HCT116 (cell line): ENCODE measurements at regions not wholly inside any gene's neighbourhood (a gene's known extent, or its start where the extent isn't known, plus 50 kb on each side); places are given as distances from the start of the nearest gene placed in this dataset.

Experiments
- ATAC-seq: fragments of 200-7000 bp; cut with Tn5 transposase; 2 replicates; pipeline ENCODE4 v1.9.1; 2020; ENCODE audit warnings: mild to moderate bottlenecking, moderate library complexity
- BruUV-seq: library from RNA; stranded (reverse); fragments of 400-500 nt; replicated peaks from 2 replicates; lab custom pipeline; 2021; lab: Mats Ljungman, UMichigan
- CTCF ChIA-PET: fragments of 300-600 bp; sonication (Branson Sonifier 250); formaldehyde crosslinking; loops from one replicate; lab custom pipeline; 2021; ENCODE audit warnings: antibody characterized with exemption; lab: Charles Lee
- POLR2A ChIA-PET: fragments of 300-600, 350-600 bp; sonication (Branson Sonifier 250); formaldehyde crosslinking; loops from one replicate; lab custom pipeline; 2021; ENCODE audit warnings: antibody characterized with exemption; lab: Charles Lee
- RAD21 ChIA-PET, 2 experiments: fragments of 300-600 bp; sonication (Branson Sonifier 250); formaldehyde crosslinking; loops; one replicate each; lab custom pipeline; 2023; ENCODE audit warnings: low total read pairs in 2 of 2; ENCODE audit not compliant: uncharacterized antibody in 2 of 2, unreplicated experiment in 2 of 2, low non-redundant PET in 1 of 2; lab: Charles Lee
- DNase-seq: peaks from one replicate; pipeline ENCODE4 v3.0.0-alpha.2; 2010; ENCODE audit warnings: low read depth, low spot score
- H2AFZ ChIP-seq: fragments of 200-600 bp; shearing (Covaris generic), sonication (generic); 2 replicates; pipeline ENCODE4 v1.6.1; 2017; ENCODE audit warnings: low read depth, mixed run types, mixed read lengths, antibody characterized with exemption, low read length; ENCODE audit not compliant: poor library complexity, severe bottlenecking
- H3K27ac ChIP-seq: 2 replicates; pipeline ENCODE4 v1.5.1; 2012; ENCODE audit warnings: low read depth, low read length
- H3K27me3 ChIP-seq: fragments of 200-600 bp; sonication (generic); 2 replicates; pipeline ENCODE4 v1.6.1; 2016; ENCODE audit warnings: mixed run types, low read length, mixed read lengths; ENCODE audit not compliant: insufficient read depth
- H3K36me3 ChIP-seq, 2 experiments: fragments of 200-500 bp in 1 of 2; fragments of 200-600 bp in 1 of 2; sonication (Bioruptor generic) in 1 of 2; sonication (generic) in 1 of 2; 2 replicates each; pipeline versions ENCODE4 v1.5.1 to v1.6.1; 2014 to 2016; ENCODE audit warnings: low read length in 2 of 2, inconsistent platforms in 1 of 2, mixed read lengths in 1 of 2, mixed run types in 1 of 2; ENCODE audit not compliant: insufficient read depth in 2 of 2, control insufficient read depth in 1 of 2
- H3K4me1 ChIP-seq, 2 experiments: fragments of 200-600 bp in 1 of 2; sonication (generic) in 1 of 2; 2 replicates each; pipeline versions ENCODE4 v1.5.1 to v1.6.1; 2012 to 2017; ENCODE audit warnings: low read length in 2 of 2, inconsistent platforms in 1 of 2, mild to moderate bottlenecking in 1 of 2, mixed read lengths in 1 of 2, mixed run types in 1 of 2, moderate library complexity in 1 of 2; ENCODE audit not compliant: insufficient read depth in 2 of 2, control insufficient read depth in 1 of 2
- H3K4me2 ChIP-seq: fragments of 200-600 bp; sonication (generic); 2 replicates; pipeline ENCODE4 v1.6.1; 2017; ENCODE audit warnings: mixed run types, low read length, mixed read lengths
- H3K4me3 ChIP-seq, 2 experiments: fragments of 200-600 bp in 1 of 2; sonication (generic) in 1 of 2; replicated peaks in 1 of 2; 2 replicates each; pipeline ENCODE4 v1.5.1; 2011 to 2016; ENCODE audit warnings: low read length in 2 of 2, control low read depth in 1 of 2, low read depth in 1 of 2, mild to moderate bottlenecking in 1 of 2, mixed read lengths in 1 of 2, mixed run types in 1 of 2
- H3K79me2 ChIP-seq: fragments of 200-600 bp; sonication (generic); 2 replicates; pipeline ENCODE4 v1.6.1; 2017; ENCODE audit warnings: mild to moderate bottlenecking, mixed run types, low read length, moderate library complexity, mixed read lengths; ENCODE audit not compliant: insufficient read depth
- H3K9ac ChIP-seq: fragments of 200-600 bp; sonication (generic); 2 replicates; pipeline ENCODE4 v1.6.1; 2016; ENCODE audit warnings: low read length, mixed read lengths
- H3K9me2 ChIP-seq: fragments of 200-600 bp; sonication (generic), shearing (Covaris generic); 2 replicates; pipeline ENCODE4 v1.6.1; 2017; ENCODE audit warnings: mixed run types, mild to moderate bottlenecking, moderate library complexity; ENCODE audit not compliant: insufficient read depth
- H3K9me3 ChIP-seq, 2 experiments: fragments of 200-500 bp in 1 of 2; fragments of 200-600 bp in 1 of 2; sonication (Bioruptor generic) in 1 of 2; sonication (generic) in 1 of 2; 2 replicates each; pipeline ENCODE4 v1.6.1; 2014 to 2017; ENCODE audit warnings: low read length in 2 of 2, mixed read lengths in 2 of 2, inconsistent platforms in 1 of 2, low read depth in 1 of 2, mild to moderate bottlenecking in 1 of 2, mixed run types in 1 of 2, moderate library complexity in 1 of 2; ENCODE audit not compliant: control insufficient read depth in 1 of 2, insufficient read depth in 1 of 2
- H4K20me1 ChIP-seq: fragments of 200-600 bp; sonication (generic), shearing (Covaris generic); 2 replicates; pipeline ENCODE4 v1.6.1; 2017; ENCODE audit warnings: mixed run types, mild to moderate bottlenecking, moderate library complexity; ENCODE audit not compliant: insufficient read depth
- ELF1 ChIP-seq: IDR thresholded peaks from 2 replicates; pipeline ENCODE4 v1.6.1; 2012; ENCODE audit warnings: low read depth, borderline replicate concordance
- EZH2phosphoT487 ChIP-seq: fragments of 200-600 bp; IDR thresholded peaks from 2 replicates; pipeline ENCODE4 v1.6.1; 2018; ENCODE audit warnings: antibody characterized with exemption, borderline replicate concordance
- FOSL1 ChIP-seq: IDR thresholded peaks from 2 replicates; pipeline ENCODE4 v1.6.1; 2012; ENCODE audit warnings: low read depth
- YY1 ChIP-seq: IDR thresholded peaks from 2 replicates; pipeline ENCODE4 v1.6.1; 2011; ENCODE audit warnings: low read length, low read depth, moderate library complexity, mild to moderate bottlenecking; ENCODE audit not compliant: insufficient replicate concordance; ENCODE audit errors: extremely low read depth
- intact Hi-C: fragments of 100-400 bp; cut with micrococcal nuclease; formaldehyde crosslinking; loops from 2 replicates; pipeline ENCODE4 v1.10.0; 2022
- TF ChIP-seq, protein P1 (sequence below): IDR thresholded peaks from 2 replicates; pipeline ENCODE4 v1.6.1; 2012; ENCODE audit warnings: low read depth
- TF ChIP-seq, protein P2 (sequence below): IDR thresholded peaks from 2 replicates; pipeline ENCODE4 v1.6.1; 2012
- TF ChIP-seq, protein P3 (sequence below): IDR thresholded peaks from 2 replicates; pipeline ENCODE4 v1.6.1; 2012

DNA sequence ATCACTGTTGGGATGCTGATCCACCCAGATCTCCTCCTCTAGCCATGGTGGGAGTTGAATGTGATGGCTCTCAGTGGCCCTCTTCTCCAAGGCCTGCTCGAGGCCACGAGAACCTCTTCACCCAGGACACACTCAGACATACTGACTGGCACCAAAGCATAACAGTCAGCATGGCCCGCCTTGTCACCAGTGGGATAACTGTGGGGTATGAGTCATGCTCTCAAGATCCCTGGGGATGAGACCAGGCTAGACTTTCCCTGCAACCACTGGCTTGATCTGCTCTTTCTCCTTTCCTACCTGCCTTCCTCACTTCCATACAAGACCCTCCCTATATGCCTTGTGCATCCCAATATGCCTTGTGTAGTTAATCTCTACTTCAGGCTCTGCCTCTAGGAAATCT is 66.8 kb downstream of the RIN2 start:
- no peak overlapping the region for H2AFZ ChIP-seq
- H3K27ac ChIP-seq: no peak overlapping the region
- no peaks in the 10 kb centered on the region for H3K27me3 ChIP-seq
- intact Hi-C loops: no loop called here
- no peak for TF ChIP-seq ELF1
- TF ChIP-seq, all 23 proteins: peak for 0
- Histone ChIP-seq H3K9me3 (no peaks in the 10 kb centered on the region), H4K20me1 (no peaks in the 10 kb centered on the region), H3K4me3 (no peak overlapping the region), H3K9ac (no peak overlapping the region), H3K9me2 (no peaks in the 10 kb centered on the region), H3K79me2 (no peaks in the 10 kb centered on the region), H3K36me3 (no peaks in the 10 kb centered on the region), H3K4me2 (no peak overlapping the region), H3K4me1 (peaks cover 6 to 14% of the 10 kb centered on the region in 2 experiments)
- DNase-seq (no peak), ATAC-seq (no peak)
- RAD21 ChIA-PET: no interaction called here
- POLR2A ChIA-PET: no interaction called here
- CTCF ChIA-PET: no interaction called here
- BruUV-seq: no TSS peak

DNA sequence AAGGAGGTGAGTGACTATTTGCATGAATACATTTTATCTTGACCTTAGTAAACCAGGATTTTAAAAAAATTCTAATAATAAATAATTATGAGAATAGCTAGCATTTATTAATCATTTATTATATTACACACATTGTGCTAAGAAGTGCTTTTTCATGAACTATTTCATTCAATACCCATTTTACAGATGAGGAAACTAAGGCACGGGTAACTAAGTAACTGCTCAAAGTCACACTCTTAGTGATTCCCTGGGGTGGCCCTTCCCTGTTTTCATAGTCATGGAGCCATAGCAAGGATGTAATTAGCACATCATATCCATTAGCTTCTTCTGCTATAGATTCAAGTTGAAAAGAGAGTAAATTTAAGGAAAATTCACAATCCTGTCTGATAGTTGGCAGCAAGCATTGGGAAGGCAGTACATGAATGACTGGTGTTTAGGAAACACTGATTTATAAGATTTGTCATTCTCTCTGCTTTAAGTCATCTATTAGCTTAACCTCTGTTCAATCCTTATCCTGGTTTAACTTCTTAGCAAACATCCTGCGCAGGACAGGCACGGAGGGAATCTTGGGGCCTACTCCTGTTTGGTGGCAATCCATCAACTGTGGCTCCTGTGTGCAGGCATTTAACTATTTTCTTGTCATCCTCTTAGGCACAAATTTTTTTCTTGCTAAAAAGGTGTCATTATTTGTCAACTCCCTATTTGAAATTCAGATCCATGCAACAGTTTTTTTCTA is 68.3 kb downstream of the RIN2 start:
- peaks cover 6 to 14% of the 10 kb centered on the region in 2 experiments for H3K4me1 ChIP-seq
- no peaks in the 10 kb centered on the region for H3K79me2 ChIP-seq
- ChIA-PET POLR2A (no interaction called here), RAD21 (no interaction called here)
- DNase-seq: no peak
- H3K36me3 ChIP-seq: no peaks in the 10 kb centered on the region
- no peaks in the 10 kb centered on the region for H3K9me2 ChIP-seq
- BruUV-seq: no TSS peak
- TF ChIP-seq, protein P1, sequence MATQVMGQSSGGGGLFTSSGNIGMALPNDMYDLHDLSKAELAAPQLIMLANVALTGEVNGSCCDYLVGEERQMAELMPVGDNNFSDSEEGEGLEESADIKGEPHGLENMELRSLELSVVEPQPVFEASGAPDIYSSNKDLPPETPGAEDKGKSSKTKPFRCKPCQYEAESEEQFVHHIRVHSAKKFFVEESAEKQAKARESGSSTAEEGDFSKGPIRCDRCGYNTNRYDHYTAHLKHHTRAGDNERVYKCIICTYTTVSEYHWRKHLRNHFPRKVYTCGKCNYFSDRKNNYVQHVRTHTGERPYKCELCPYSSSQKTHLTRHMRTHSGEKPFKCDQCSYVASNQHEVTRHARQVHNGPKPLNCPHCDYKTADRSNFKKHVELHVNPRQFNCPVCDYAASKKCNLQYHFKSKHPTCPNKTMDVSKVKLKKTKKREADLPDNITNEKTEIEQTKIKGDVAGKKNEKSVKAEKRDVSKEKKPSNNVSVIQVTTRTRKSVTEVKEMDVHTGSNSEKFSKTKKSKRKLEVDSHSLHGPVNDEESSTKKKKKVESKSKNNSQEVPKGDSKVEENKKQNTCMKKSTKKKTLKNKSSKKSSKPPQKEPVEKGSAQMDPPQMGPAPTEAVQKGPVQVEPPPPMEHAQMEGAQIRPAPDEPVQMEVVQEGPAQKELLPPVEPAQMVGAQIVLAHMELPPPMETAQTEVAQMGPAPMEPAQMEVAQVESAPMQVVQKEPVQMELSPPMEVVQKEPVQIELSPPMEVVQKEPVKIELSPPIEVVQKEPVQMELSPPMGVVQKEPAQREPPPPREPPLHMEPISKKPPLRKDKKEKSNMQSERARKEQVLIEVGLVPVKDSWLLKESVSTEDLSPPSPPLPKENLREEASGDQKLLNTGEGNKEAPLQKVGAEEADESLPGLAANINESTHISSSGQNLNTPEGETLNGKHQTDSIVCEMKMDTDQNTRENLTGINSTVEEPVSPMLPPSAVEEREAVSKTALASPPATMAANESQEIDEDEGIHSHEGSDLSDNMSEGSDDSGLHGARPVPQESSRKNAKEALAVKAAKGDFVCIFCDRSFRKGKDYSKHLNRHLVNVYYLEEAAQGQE: no peak
- TF ChIP-seq, protein P2, sequence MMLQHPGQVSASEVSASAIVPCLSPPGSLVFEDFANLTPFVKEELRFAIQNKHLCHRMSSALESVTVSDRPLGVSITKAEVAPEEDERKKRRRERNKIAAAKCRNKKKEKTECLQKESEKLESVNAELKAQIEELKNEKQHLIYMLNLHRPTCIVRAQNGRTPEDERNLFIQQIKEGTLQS: no peak
- TF ChIP-seq EZH2phosphoT487: no peak
- no peak for TF ChIP-seq FOSL1
- TF ChIP-seq, protein P3, sequence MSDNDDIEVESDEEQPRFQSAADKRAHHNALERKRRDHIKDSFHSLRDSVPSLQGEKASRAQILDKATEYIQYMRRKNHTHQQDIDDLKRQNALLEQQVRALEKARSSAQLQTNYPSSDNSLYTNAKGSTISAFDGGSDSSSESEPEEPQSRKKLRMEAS: no peak
- no peak for TF ChIP-seq YY1
- TF ChIP-seq, all 23 proteins: peak for 0
- intact Hi-C loops: no loop called here
- no peaks in the 10 kb centered on the region for H3K27me3 ChIP-seq
- no peak overlapping the region for H3K9ac ChIP-seq
- H3K9me3 ChIP-seq: no peaks in the 10 kb centered on the region
- no peak for ATAC-seq
- H4K20me1 ChIP-seq: no peaks in the 10 kb centered on the region
- H3K4me2 ChIP-seq: no peak overlapping the region
- no peak overlapping the region for H2AFZ ChIP-seq
- CTCF ChIA-PET: no interaction called here
- H3K4me3 ChIP-seq: no peak overlapping the region
- no peak overlapping the region for H3K27ac ChIP-seq
